Bronchial epithelial cell (primary cell): ENCODE measurements at regions not wholly inside any gene's neighbourhood (a gene's known extent, or its start where the extent isn't known, plus 50 kb on each side); places are given as distances from the start of the nearest gene placed in this dataset.

Experiments
- DNase-seq: peaks from one replicate; pipeline ENCODE4 v3.0.0-alpha.2; 2010; ENCODE audit warnings: low read depth
- FAIRE-seq: peaks from 2 replicates; lab custom pipeline; 2011; peaks lifted over from hg19 to GRCh38; lab: Jason Lieb, UNC
- H3K27me3 ChIP-seq: 2 replicates; pipeline ENCODE4 v1.5.1; 2011; ENCODE audit warnings: low read length; ENCODE audit not compliant: control insufficient read depth, insufficient read depth
- H3K36me3 ChIP-seq: 2 replicates; pipeline ENCODE4 v1.5.1; 2011; ENCODE audit warnings: low read length; ENCODE audit not compliant: control insufficient read depth, insufficient read depth
- H3K4me3 ChIP-seq: 2 replicates; pipeline ENCODE4 v1.5.1; 2011; ENCODE audit warnings: mild to moderate bottlenecking, low read depth, low read length, control low read depth
- CTCF ChIP-seq: IDR thresholded peaks from 2 replicates; pipeline ENCODE4 v1.5.1; 2011; ENCODE audit warnings: mild to moderate bottlenecking, moderate library complexity, low read length, control low read depth, inconsistent platforms; ENCODE audit not compliant: insufficient read depth, severe bottlenecking

GRCh38 chr11:33622186-33622585 lies 78.4 kb downstream of the C11orf91 start:
- no peaks in the 10 kb centered on the region for H3K36me3 ChIP-seq
- no peak for DNase-seq
- FAIRE-seq: no peak
- no peaks in the 10 kb centered on the region for H3K27me3 ChIP-seq
- H3K4me3 ChIP-seq: no peak overlapping the region
- no peak for TF ChIP-seq CTCF

- Histone ChIP-seq H3K27me3 (no peaks in the 10 kb centered on the region), H3K4me3 (no peak overlapping the region), H3K36me3 (no peaks in the 10 kb centered on the region)
- no peak for FAIRE-seq
- no peak for TF ChIP-seq CTCF
- peak; percentile 48 for DNase-seq
These were observed 80.0 kb downstream of the C11orf91 start for GRCh38 chr11:33620423-33621171.

GRCh38 chr11:33618956-33619355 lies 81.7 kb downstream of the C11orf91 start:
- no peak for TF ChIP-seq CTCF
- H3K36me3 ChIP-seq: no peaks in the 10 kb centered on the region
- no peak for FAIRE-seq
- no peaks in the 10 kb centered on the region for H3K27me3 ChIP-seq
- DNase-seq: no peak
- no peak overlapping the region for H3K4me3 ChIP-seq

GRCh38 chr11:33618351-33618710 lies 82.3 kb downstream of the C11orf91 start:
- FAIRE-seq: no peak
- H3K27me3 ChIP-seq: no peaks in the 10 kb centered on the region
- TF ChIP-seq CTCF: no peak
- no peak overlapping the region for H3K4me3 ChIP-seq
- H3K36me3 ChIP-seq: no peaks in the 10 kb centered on the region
- no peak for DNase-seq

- DNase-seq (peak; percentile 95), FAIRE-seq (peak; percentile 73)
- Histone ChIP-seq H3K36me3 (no peaks in the 10 kb centered on the region), H3K27me3 (no peaks in the 10 kb centered on the region), H3K4me3 (no peak overlapping the region)
- TF ChIP-seq CTCF: no peak
These were observed 82.8 kb downstream of the C11orf91 start for GRCh38 chr11:33617672-33618350.

GRCh38 chr11:33616552-33616951 lies 84.1 kb downstream of the C11orf91 start:
- no peaks in the 10 kb centered on the region for H3K36me3 ChIP-seq
- no peak for TF ChIP-seq CTCF
- H3K4me3 ChIP-seq: no peak overlapping the region
- DNase-seq (peak; percentile 61), FAIRE-seq (no peak)
- H3K27me3 ChIP-seq: no peaks in the 10 kb centered on the region
